Activated CD4-positive, alpha-beta T cell treated with anti-CD3 and anti-CD28 coated beads, Interleukin-2, amount 50 U/mL, for 4 hours (primary cell): ENCODE measurements at regions not wholly inside any gene's neighbourhood (a gene's known extent, or its start where the extent isn't known, plus 50 kb on each side); places are given as distances from the start of the nearest gene placed in this dataset.
"Not testable (repeated sequence)": the region's sequence is repeated elsewhere in the genome, so short reads cannot be mapped to it uniquely, and the experiment has no call there.

Experiments
- DNase-seq, 2 experiments: peaks; one replicate each; pipeline ENCODE4 v3.0.0-alpha.2; 2020

DNA sequence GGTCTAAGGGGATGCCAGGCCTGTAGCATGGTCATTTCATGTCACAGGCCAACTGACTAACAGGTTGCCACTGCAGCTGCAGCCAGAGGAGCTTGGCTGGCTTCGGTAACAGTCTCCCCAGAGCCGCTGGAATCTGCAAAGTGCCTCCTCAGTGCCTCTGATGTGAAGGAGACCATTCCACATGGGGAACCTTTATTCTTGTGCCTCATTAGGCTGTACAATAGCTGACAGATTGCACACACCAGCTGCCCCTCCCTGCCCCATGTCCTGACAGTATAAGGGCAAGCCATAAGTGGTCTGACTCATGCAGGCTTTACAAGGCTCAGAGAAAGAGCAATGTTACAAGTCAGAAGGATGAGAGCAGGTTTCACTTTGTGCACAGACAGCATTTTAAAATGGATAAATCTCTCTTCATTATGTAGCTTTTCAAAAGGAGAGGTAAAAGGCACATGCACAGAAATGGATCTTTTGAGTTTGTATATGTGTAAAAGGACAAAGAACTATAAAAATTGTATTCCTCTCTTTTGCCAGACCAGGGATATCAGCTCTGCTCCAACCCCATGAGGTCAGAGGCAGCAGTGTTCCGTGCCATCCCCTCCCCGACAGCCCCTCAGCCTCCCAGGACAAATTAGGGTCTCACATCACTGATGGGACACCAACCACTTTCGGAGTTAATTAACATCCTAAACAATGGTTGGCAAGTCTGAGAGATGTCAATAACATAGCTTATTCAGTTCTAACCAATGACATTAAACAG is 467.8 kb downstream of the TMEM232 start:
- no peak for DNase-seq

DNA sequence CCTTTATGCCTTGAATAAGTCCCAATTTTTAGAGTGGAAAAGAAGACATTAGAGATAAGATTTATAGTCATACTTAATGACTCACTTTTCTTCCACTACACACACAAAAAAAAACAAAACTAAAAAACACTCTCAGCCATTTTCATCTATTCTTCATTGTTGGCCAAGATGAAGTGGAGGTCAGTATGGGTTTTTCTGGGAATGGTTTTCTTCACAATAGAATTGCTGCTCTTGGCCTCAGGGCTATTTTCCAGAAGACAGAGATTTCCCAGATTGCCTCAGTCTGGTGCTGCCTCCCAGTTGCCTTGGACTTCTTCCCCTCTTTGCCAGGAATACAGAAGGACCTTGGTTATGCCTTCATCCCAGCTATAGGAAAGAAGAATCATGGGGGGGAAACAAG is 463.7 kb downstream of the TMEM232 start:
- no peak for DNase-seq

GRCh38 chr5:110264661-110265060 is 461.8 kb downstream of the TMEM232 start:
- no peak for DNase-seq

DNA sequence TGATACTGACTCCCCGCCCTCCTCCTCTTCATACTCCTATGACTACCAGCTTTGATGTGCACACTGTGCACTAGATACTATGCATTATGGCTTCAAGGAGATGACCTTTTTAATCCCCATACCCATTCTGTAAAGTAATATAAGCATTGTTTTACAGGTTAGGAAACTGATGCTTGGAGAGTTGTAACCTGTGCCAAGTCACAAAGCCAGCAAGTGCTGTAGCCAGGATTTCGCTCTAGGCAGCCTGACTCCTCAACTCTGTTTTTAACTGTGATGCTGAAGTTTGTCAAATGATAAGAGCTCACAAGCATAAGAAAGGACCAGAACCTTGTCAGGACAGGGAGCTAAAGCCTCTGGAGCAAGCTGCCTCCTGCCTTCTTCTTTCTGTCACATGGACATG is 461.3 kb downstream of the TMEM232 start:
- no peak for DNase-seq

- DNase-seq, result no peak
Observed at GRCh38 chr5:110267714-110268113, 458.8 kb downstream of the TMEM232 start.

GRCh38 chr5:110268283-110268682 is 458.2 kb downstream of the TMEM232 start:
- no peak for DNase-seq

DNA sequence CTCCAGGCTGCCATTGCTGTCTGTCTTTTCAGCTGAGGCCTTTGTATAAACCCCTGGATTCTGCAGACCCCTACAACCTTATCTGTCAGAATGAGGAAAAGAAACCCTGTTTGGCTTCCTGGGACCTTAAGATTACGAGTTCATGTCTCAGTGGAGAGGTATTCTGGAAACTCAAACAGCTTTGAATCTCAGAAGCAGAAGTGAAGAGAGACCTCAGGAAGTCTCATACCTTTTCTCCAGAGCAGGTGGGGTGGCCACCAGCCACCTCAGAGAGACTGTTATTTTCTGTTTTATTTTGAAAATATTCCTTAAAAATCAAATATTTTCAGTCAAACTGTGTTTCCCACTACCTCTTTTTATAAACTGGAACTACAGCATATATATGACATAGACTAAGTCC is 457.5 kb downstream of the TMEM232 start:
- DNase-seq, result no peak

DNA sequence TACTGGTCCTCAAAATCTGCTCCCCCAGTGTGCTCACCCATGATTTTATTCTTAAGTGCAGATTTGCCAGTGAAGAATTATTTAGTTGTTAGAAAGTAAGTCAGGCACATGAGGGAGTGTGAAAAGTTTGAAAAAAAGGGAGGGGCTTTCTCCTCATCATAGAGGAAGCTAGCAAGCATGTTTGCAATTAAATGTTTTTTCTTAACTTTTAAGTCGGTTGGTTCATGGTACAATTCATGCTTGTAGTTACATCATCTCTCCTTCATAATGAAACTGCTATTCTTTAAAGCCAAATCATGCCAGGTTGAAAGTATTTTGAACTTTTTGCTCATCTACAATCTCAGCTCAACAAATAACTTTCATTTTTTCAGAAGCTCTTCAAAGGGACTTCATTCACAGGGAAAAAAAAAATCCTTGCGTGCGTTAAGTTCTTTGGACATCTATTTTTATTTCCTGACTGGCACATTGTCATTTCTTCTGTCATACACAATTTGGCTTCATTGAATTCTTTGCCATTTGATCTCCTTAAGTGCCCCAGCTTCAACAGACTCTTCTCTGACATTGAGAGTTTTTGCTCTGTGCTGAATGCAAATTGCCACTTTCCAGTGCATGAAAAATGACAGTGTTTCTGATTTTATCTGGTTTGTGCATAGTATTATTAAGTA is 456.9 kb downstream of the TMEM232 start:
- DNase-seq, result no peak

DNA sequence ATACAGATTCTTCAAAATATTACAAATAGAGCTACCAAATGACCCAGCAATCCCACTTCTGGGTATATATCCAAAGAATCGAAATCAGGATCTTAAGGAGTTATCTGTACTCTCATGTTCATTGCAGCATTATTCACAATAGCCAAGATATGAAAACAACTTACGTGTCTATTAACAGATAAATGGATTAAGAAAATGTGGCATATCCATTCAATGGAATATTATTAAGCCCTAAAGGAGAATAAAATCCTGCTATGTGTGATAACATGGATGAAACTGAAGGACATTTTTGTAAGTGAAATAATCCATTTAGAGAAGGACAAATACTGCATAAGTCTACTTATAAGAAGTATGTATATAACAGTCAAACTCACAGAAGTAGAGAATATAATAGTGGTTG is 450.6 kb downstream of the TMEM232 start:
- no peak for DNase-seq

- not testable (repeated sequence) for DNase-seq
Observed at GRCh38 chr5:110278449-110278848, 448.0 kb downstream of the TMEM232 start.

DNA sequence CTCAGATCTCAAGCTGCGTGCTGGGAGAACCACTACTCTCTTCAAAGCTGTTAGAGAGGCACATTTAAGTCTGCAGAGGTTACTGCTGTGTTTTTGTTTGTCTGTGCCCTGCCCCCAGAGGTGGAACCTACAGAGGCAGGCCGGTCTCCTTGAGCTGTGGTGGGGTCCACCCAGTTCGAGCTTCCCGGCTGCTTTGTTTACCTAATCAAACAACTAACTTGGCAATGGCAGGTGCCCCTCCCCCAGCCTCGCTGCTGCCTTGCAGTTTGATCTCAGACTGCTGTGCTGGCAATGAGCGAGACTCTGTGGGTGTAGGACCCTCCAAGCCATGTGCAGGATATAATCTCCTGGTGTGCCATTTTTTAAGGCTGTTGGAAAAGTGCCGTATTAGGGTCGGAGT is 442.4 kb downstream of the TMEM232 start:
- not testable (repeated sequence) for DNase-seq

- no peak for DNase-seq
Observed at GRCh38 chr5:110288766-110289511, 437.5 kb downstream of the TMEM232 start.

DNA sequence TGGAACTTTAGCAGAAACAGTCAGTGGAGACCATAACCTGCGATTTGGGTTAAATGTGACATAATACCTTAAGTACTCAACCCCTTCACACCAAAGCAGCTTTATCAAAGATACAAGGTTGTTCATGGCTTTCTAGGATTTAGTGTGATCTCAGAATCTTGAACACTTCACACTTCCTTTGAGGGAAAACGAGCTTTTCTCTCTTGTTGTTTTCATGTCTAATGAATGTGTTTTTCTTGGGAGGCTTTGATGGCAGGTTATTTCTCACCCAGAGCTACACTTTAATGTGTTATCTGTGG is 437.0 kb downstream of the TMEM232 start:
- DNase-seq, result no peak

GRCh38 chr5:110290542-110290941 is 435.9 kb downstream of the TMEM232 start:
- no peak for DNase-seq

- DNase-seq, result no peak
Observed at GRCh38 chr5:110294281-110294680, 432.2 kb downstream of the TMEM232 start.

GRCh38 chr5:110297152-110297670 is 429.3 kb downstream of the TMEM232 start:
- no peak for DNase-seq

- DNase-seq, result no peak
Observed at GRCh38 chr5:110304176-110304575, 422.3 kb downstream of the TMEM232 start.

- no peak for DNase-seq
Observed at GRCh38 chr5:110306650-110307049, 419.8 kb downstream of the TMEM232 start.

- DNase-seq, result no peak
Observed at GRCh38 chr5:110309222-110309621, 417.2 kb downstream of the TMEM232 start.

- not testable (repeated sequence) for DNase-seq
Observed at GRCh38 chr5:110316566-110316965, 409.9 kb downstream of the TMEM232 start.

DNA sequence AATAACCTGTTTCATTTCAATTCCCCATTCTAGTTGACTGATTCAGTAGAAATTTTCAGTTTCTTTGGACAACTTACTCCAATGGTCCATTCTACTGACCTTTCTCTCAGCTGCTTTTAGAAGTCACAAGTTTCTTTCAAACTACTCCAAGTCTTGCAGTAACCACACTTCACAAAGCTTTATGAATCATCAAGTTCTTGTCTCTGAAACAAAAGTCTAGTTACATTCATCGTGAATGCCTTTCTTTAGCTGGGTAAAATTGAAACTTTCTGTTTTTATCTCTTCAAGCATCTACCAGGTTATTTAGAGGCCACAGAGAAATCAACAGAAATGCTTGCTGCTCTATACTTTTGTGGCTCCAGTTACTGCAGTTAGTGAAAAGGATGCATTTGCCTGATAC is 405.4 kb downstream of the TMEM232 start:
- no peak for DNase-seq

DNA sequence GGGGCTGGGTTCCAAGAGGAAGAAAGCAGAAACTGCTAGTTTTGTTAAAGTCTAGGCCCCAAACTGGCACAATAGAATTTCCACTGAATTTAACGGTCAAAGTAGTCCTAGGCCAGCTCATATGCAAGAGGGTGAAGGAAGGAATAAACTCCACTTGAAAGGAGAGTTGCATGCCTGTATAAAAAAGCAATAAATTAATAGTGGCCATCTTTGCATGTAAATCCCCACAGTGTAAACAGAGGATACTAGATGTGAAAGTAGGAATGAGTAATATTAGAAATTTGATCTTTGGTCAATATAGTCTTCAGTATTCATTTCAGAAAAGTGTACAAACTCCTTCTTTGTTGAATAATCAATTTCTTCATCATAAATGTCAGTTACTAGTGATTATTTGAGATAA is 403.1 kb downstream of the TMEM232 start:
- no peak for DNase-seq

DNA sequence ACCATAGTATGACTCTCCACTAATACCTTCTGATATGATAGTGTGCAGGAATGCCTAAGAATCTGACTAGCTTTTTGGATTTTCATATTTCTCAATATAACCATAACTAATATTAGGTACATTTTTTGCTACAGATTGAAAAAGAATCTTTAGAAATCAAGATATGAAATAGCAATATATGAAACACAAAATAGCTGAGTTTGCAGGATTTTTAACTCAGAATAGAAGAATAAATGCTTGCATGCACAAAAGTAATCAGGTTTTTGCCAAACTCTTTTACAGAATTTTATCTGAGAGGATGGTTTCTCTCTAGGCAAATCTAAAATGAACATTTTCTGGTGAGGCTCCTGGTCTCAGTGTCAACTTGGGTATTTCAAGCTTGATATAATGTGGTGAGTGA is 402.6 kb downstream of the TMEM232 start:
- no peak for DNase-seq

- DNase-seq, result no peak
Observed at GRCh38 chr5:110324876-110325275, 401.6 kb downstream of the TMEM232 start.
